SK-N-MC (cell line): ENCODE measurements at regions not wholly inside any gene's neighbourhood (a gene's known extent, or its start where the extent isn't known, plus 50 kb on each side); places are given as distances from the start of the nearest gene placed in this dataset.

Experiments
- DNase-seq: peaks from one replicate; pipeline ENCODE4 v3.0.0-alpha.2; 2011; ENCODE audit warnings: low read depth, low spot score
- H3K27ac ChIP-seq: fragments of 200-600 bp; sonication (generic); 2 replicates; pipeline ENCODE4 v1.5.1; 2016; ENCODE audit warnings: mixed run types
- H3K36me3 ChIP-seq: fragments of 200-600 bp; sonication (generic); 2 replicates; pipeline ENCODE4 v1.6.1; 2017; ENCODE audit warnings: antibody characterized with exemption, low read length, mixed read lengths; ENCODE audit not compliant: insufficient read depth
- H3K4me3 ChIP-seq: fragments of 200-600 bp; sonication (generic); 2 replicates; pipeline ENCODE4 v1.5.1; 2016
- H3K9ac ChIP-seq: fragments of 200-600 bp; sonication (generic); 2 replicates; pipeline ENCODE4 v1.8.0; 2017; ENCODE audit warnings: mixed run types, mixed read lengths; ENCODE audit not compliant: insufficient read length
- H3K9me3 ChIP-seq: fragments of 200-600 bp; sonication (generic); 2 replicates; pipeline ENCODE4 v1.6.1; 2017; ENCODE audit warnings: low read depth, mild to moderate bottlenecking, antibody characterized with exemption, low read length, moderate library complexity, mixed read lengths
- EZH2 ChIP-seq: fragments of 200-600 bp; sonication (generic); IDR thresholded peaks from one replicate; pipeline ENCODE4 v1.6.1; 2017; ENCODE audit warnings: antibody characterized with exemption
- FOXP2 ChIP-seq: optimal IDR thresholded peaks from 2 replicates; pipeline ENCODE3; 2011; ENCODE audit warnings: mild to moderate bottlenecking, moderate library complexity; ENCODE audit not compliant: insufficient read depth; ENCODE audit errors: extremely low read length, control extremely low read depth
- POLR2AphosphoS5 ChIP-seq: IDR thresholded peaks from 2 replicates; pipeline ENCODE4 v1.6.1; 2012; ENCODE audit warnings: mild to moderate bottlenecking, low read depth, low read length, borderline replicate concordance

GRCh38 chr16:72565106-72565505 lies 393.2 kb upstream of the PMFBP1 start:
- Histone ChIP-seq H3K4me3 (no peak overlapping the region), H3K27ac (no peak overlapping the region), H3K36me3 (no peaks in the 10 kb centered on the region), H3K9ac (no peak overlapping the region), H3K9me3 (no peaks in the 10 kb centered on the region)
- TF ChIP-seq EZH2: no peak
- no peak for TF ChIP-seq POLR2AphosphoS5
- TF ChIP-seq FOXP2: no peak
- DNase-seq: no peak

- DNase-seq: peak; percentile 10
- Histone ChIP-seq H3K9ac (no peak overlapping the region), H3K27ac (0 out of 2 replicates have a peak overlapping the region, but pooled peaks have one; percentile 13), H3K36me3 (no peaks in the 10 kb centered on the region), H3K4me3 (no peak overlapping the region), H3K9me3 (no peaks in the 10 kb centered on the region)
- no peak for TF ChIP-seq POLR2AphosphoS5
- no peak for TF ChIP-seq FOXP2
- TF ChIP-seq EZH2: no peak
These were observed 388.7 kb upstream of the PMFBP1 start for GRCh38 chr16:72560617-72561016.

- TF ChIP-seq POLR2AphosphoS5 (no peak), EZH2 (no peak), FOXP2 (no peak)
- Histone ChIP-seq H3K27ac (no peak overlapping the region), H3K4me3 (no peak overlapping the region), H3K36me3 (no peaks in the 10 kb centered on the region), H3K9ac (no peak overlapping the region), H3K9me3 (no peaks in the 10 kb centered on the region)
- no peak for DNase-seq
These were observed 386.5 kb upstream of the PMFBP1 start for GRCh38 chr16:72558501-72558900.

GRCh38 chr16:72554935-72555334 lies 383.0 kb upstream of the PMFBP1 start:
- DNase-seq: no peak
- no peak overlapping the region for H3K9ac ChIP-seq
- no peaks in the 10 kb centered on the region for H3K9me3 ChIP-seq
- no peaks in the 10 kb centered on the region for H3K36me3 ChIP-seq
- H3K27ac ChIP-seq: no peak overlapping the region
- no peak overlapping the region for H3K4me3 ChIP-seq
- TF ChIP-seq POLR2AphosphoS5 (no peak), FOXP2 (no peak), EZH2 (no peak)

- DNase-seq: no peak
- TF ChIP-seq EZH2 (no peak), POLR2AphosphoS5 (no peak), FOXP2 (no peak)
- Histone ChIP-seq H3K9me3 (no peaks in the 10 kb centered on the region), H3K9ac (no peak overlapping the region), H3K36me3 (no peaks in the 10 kb centered on the region), H3K4me3 (no peak overlapping the region), H3K27ac (no peak overlapping the region)
These were observed 380.7 kb upstream of the PMFBP1 start for GRCh38 chr16:72552654-72553053.

GRCh38 chr16:72551649-72552048 lies 379.7 kb upstream of the PMFBP1 start:
- Histone ChIP-seq H3K9ac (no peak overlapping the region), H3K4me3 (no peak overlapping the region), H3K36me3 (no peaks in the 10 kb centered on the region), H3K27ac (no peak overlapping the region), H3K9me3 (no peaks in the 10 kb centered on the region)
- no peak for TF ChIP-seq EZH2
- TF ChIP-seq POLR2AphosphoS5: no peak
- no peak for TF ChIP-seq FOXP2
- DNase-seq: no peak

GRCh38 chr16:72549878-72550277 lies 377.9 kb upstream of the PMFBP1 start:
- no peak overlapping the region for H3K9ac ChIP-seq
- TF ChIP-seq POLR2AphosphoS5 (no peak), EZH2 (no peak), FOXP2 (no peak)
- no peak overlapping the region for H3K27ac ChIP-seq
- DNase-seq: no peak
- H3K9me3 ChIP-seq: no peaks in the 10 kb centered on the region
- H3K4me3 ChIP-seq: no peak overlapping the region
- no peaks in the 10 kb centered on the region for H3K36me3 ChIP-seq

- no peak overlapping the region for H3K27ac ChIP-seq
- no peak for TF ChIP-seq EZH2
- no peak for TF ChIP-seq FOXP2
- no peak for TF ChIP-seq POLR2AphosphoS5
- H3K9ac ChIP-seq: no peak overlapping the region
- H3K4me3 ChIP-seq: no peak overlapping the region
- no peaks in the 10 kb centered on the region for H3K9me3 ChIP-seq
- no peak for DNase-seq
- no peaks in the 10 kb centered on the region for H3K36me3 ChIP-seq
These were observed 370.1 kb upstream of the PMFBP1 start for GRCh38 chr16:72542102-72542501.

- no peaks in the 10 kb centered on the region for H3K9me3 ChIP-seq
- H3K27ac ChIP-seq: no peak overlapping the region
- DNase-seq: no peak
These were observed 365.7 kb upstream of the PMFBP1 start for GRCh38 chr16:72537664-72538063.

More at GRCh38 chr16:72537664-72538063, 365.7 kb upstream of the PMFBP1 start:
- Histone ChIP-seq H3K4me3 (no peak overlapping the region), H3K36me3 (no peaks in the 10 kb centered on the region), H3K9ac (no peak overlapping the region)
- TF ChIP-seq EZH2 (no peak), POLR2AphosphoS5 (no peak), FOXP2 (no peak)
